GM11168 (cell line): ENCODE measurements at regions not wholly inside any gene's neighbourhood (a gene's known extent, or its start where the extent isn't known, plus 50 kb on each side); places are given as distances from the start of the nearest gene placed in this dataset.

Experiments used
- in situ Hi-C: fragments of 300-500 bp; cut with MboI; formaldehyde crosslinking; loops from one replicate; pipeline ENCODE4 v1.12.0; 2022; ENCODE audit warnings: low sequenced_read_pairs; ENCODE audit not compliant: unreplicated experiment

DNA sequence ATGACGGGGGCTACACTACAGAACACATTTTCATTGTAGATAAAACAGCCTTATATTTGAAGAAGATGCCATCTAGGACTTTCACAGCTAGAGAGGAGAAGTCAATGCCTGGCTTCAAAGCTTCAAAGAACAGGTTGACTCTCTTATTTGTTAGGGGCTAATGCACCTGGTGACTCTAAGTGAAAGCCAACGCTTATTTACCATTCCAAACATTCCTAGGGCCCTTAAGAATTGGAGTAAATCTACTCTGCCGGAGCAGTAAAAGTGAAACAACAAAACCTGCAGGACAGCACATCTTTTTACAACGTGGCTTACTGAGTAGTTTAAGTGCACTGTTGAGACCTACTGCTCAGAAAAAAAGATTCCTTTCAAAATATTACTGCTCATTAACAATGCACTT is 487.2 kb upstream of the SOX5 start:
- in situ Hi-C loops = no loop called here

DNA sequence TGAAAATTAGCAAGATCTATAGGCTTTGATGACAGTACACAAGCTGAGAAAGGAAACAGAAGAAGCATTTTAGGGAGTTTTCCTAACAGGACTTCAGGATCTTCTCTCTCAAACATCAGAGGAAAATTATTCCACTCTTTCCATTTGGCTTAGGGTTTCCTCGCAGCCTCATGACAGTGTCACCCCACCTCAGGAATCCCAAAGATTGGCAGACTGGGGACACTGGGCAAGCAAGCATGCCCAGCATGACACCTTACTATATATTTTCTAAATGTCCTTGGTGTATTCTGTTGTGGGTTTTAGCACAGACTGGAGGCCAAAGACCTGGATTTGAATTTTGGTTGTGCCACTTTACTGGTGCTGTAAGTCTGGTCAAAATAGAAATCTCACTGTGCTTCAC is 482.4 kb upstream of the SOX5 start:
- in situ Hi-C loops = no loop called here

DNA sequence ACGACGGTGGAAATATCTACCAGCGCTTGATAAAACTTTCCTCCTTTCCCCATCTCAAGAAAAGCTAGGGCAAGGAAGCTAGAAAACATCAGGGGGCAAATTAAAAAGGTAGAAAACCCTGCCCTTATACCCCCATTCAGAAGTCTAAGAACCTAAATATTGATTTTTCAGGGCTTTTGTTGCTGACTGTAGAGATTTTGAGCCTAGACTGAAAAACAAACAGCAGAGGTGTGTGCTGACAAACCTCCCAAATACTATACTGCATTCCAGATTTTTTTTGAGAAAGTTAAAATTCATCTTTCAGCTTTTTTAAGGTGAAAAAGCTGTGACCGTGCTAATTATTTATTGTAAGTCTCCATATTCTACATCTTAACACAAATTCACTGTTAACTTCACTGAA is 478.3 kb upstream of the SOX5 start:
- in situ Hi-C loops = no loop called here

DNA sequence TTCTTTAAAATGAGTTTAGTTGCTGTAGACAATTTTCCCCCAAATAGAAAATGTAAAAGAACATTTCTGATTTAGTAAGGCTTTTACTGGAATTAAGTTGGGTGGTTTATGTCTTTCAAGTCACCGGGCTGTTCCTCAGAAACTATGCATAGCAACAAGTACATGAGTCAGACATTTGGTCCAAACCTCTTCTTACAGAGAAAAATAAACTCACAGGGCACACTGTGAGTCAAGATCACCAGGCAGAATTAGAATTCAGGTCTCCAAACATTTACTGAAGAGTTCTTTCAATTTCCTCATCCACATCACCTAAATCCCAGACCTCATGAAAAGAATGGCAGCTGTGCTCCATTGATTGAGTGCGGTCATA is 476.1 kb upstream of the SOX5 start:
- in situ Hi-C loops = no loop called here

DNA sequence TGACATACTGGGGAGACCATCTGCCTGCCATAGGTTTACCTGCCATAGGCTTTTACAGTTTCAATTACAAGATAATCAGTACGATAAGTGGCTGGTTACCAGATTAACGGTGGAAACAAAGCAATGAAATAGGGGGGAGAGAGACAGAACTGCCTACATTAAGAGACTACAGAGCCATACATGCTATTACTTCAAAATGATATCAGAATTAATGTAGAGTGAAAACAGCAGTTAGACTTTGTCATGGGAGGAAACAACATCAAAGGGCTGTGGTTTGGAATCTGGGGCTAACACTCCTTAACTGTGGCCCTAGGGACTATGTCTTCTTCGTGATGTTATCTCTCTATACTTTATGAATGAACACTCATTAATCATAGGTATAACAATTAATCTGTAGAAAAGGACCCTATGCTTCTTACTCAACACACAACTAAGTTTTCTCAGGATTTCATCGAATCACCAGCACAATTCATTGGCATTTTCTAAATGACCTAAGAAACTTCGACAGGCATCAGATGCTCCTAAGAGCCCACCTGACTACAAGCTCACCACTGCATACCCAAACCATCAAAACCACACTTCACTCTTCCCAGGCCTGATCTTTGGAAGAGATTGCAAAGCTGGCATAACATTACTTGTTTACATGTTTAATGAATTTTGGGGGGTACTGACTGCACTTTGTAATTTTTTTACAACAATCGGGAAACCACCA is 475.6 kb upstream of the SOX5 start:
- in situ Hi-C loops = no loop called here

DNA sequence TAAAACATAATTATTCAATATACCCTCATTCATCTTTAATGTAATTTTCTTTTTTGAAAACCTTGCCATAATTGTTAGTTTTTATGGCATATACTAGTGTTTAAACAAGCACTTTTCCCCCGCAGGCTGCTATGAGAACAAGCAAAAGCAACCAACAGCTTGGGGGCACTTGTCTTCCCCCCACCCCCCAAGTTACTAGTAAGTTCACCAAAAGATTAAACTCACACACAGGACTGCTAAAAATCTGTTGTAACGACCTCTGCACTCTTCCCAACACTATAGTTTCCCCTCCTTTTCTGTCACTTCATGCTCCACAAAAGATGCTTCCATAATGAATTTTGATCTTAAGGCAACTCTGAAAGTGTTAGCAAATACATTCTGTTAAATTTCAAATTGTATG is 474.9 kb upstream of the SOX5 start:
- in situ Hi-C loops = no loop called here

DNA sequence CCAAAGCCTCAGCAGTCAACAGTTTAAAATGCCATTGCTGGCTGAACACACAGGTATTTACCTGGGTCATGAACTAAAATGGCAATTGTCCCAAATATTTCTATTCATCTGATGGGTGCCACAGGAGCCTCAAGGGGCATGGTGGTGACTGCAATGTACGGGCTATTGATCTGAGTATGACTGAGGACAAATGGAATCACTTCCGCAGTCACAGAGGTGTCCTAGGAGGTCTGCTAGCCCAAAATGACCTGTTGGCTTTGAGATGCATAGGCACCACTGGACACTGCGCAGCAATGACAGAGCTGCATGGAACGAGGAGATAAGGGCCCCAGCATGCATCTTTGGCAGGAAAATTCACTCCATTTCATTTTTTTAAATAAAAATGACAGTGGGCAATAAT is 474.1 kb upstream of the SOX5 start:
- in situ Hi-C loops = no loop called here

DNA sequence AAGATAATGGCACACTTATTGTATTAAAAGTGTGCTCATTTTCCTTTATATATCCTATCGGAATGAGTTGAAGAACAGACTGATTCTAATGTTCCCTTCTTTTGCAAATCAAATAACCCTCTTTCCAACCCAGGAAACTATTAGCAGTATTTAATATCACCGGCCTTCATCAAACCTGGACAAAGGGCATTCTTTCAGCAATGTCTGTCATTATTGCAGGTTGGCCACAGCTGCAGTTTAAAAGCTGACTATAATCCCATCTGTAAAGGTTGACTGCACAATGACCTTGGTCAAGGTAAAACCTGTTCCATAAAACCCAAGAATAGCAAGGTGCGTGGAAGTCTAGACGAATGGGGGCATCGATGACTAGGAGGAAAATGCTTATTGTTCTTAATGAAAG is 472.3 kb upstream of the SOX5 start:
- in situ Hi-C loops = no loop called here

DNA sequence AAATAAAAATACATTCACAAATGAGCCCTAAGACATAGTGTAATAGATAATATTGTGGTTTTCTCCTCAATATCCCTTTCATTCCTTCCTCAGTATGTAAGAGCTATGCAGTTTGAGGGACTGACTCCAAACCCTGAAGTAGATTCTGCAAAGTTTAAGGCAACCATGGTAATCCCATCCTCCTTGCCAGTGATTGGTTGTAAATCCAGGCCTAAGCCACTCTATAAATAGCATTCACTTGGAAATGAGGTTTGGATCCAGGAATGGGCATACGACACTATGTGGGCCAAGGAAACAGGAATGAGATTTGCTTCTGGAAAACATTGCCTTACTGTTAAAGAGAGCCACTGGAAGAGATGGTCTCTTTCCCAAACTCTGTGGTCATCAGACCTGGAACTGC is 468.7 kb upstream of the SOX5 start:
- in situ Hi-C loops = no loop called here

DNA sequence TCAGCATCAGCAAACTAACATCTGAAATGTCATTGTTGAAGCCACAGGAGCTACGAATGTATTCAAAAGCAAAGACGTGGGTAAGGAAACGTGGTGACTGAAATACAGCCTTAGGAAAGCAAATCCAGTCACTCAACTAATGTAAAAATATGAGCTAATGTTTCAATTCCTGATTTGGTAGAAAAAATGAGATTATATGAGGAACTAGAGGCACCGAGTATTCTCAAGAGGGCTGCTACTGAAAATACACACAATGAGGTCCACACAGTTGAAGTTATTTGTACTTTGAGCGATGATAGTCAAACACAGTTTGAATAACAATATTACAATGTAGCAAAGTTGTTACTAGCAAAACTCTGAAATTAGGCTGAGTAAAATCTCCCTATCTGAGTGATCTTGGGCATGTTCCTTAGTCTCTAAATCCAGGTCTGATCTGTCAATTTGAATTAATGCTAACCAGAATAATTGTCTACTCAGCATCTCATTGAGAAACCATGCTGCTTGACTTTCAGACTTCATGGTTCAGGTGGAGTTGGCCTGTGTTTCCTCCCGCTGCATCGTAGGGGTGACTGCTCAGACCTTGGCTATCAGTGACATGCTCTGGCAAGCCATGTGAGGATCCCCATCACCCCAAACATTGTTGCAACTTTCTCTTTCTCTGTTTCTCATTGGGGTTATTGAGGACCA is 467.1 kb upstream of the SOX5 start:
- in situ Hi-C loops = no loop called here

DNA sequence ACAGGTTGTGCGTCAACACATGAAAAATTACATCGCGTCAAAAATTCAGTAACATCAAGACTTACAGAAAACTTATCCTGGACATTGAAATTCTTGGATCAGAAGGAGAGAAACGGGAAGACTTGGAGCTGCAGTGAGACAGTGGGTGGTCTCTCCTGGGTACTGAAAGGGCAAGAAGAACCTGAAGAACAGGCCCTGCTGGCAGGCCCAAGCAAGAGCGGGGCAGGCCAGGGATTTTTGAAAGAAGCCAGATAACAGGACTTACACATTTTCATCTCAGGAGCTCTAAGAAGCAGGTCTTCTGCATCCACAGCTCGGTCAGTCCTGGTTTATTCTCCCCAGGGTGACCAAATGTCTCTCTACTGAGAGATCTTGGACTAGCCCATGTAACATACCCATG is 466.5 kb upstream of the SOX5 start:
- in situ Hi-C loops = no loop called here

DNA sequence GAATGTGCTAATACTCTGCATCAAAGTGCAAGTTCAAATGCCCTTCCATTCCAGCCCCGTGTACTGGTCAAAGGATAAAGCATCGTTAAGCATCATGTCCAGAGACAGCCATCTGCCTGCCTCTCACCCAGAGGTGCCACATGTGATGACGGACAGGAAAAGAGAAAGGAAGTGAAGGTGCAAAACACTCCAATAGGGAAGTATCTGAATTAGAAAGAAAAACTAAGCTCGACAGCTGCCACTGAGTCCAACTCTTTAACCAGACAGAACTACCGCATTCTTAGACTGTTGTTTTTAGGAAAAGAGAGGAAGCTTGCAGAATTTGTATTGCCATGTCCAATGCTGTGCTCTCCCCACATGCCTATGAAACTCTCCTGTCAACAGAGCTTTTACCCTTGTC is 465.0 kb upstream of the SOX5 start:
- in situ Hi-C loops = no loop called here

DNA sequence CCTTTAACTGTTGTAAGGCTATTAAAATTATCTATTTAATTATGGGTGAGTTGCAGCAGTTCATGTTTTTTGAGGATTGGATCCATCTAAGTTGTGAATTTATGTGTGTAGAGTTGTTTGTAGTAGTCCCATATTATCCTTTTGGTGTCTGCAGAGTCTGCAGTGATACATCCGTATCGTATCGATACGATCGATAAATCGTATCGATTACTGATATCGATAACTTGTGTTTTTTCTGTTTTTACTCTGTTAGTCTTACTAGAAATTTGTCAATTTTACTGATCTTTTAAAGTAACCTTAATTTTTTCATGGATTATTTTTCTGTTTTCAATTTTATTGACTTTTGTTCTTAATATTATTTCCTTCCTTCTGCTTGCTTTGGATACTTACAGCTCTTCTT is 462.5 kb upstream of the SOX5 start:
- in situ Hi-C loops = no loop called here

DNA sequence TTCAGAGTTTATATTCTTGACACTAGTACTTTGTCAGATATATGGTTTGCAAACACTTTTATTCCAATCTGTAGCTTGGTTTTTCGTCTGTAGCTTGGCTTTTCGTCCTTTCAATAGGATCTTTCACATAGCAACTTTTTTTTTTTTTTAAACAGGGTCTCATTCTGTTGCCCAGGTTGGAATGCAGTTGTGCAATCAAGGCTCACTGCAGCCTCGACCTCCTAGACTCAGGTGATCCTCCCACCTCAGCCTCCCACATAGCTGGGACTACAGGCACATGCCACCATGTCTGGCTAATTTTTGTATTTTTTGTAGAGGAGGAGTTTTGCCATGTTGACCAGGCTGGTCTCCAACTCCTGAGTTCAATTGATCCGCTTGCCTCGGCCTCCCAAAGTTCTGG is 460.4 kb upstream of the SOX5 start:
- in situ Hi-C loops = no loop called here

DNA sequence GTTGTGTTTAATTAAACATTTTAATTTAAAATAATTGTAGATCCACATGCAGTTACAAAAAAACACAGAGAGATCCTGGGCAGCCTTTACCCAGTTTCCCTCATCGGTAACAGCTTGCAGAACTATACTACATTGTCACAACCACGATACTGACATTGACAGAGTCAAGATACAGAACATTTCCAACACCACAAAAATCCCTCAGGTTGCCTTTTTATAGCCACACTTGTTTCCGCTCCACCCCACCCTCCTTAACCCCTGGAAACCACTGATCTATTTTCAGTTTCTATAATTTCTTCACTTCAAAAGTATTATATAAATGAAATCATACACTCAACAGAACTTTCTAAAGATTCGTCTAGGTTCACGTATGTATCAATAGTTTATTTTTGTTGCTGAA is 458.8 kb upstream of the SOX5 start:
- in situ Hi-C loops = no loop called here

DNA sequence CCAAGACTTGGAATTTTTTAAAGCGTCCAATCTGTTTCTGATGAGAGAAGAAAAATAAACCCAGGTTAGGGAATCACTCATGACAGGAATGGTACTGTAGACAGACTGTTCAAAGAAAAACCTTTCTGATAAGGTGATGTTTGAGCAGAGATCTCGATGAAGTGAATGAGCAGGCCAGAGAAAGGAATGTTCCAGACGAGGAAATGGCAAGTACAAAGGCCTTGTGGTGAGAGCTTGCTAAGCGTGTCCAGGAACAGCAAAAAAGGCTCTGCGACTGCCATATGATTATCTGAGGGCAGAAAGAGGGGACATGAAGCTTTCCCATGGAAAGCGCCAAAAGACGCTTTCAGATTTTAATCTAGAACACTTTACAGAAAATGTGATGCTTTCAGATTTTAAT is 458.4 kb upstream of the SOX5 start:
- in situ Hi-C loops = no loop called here

DNA sequence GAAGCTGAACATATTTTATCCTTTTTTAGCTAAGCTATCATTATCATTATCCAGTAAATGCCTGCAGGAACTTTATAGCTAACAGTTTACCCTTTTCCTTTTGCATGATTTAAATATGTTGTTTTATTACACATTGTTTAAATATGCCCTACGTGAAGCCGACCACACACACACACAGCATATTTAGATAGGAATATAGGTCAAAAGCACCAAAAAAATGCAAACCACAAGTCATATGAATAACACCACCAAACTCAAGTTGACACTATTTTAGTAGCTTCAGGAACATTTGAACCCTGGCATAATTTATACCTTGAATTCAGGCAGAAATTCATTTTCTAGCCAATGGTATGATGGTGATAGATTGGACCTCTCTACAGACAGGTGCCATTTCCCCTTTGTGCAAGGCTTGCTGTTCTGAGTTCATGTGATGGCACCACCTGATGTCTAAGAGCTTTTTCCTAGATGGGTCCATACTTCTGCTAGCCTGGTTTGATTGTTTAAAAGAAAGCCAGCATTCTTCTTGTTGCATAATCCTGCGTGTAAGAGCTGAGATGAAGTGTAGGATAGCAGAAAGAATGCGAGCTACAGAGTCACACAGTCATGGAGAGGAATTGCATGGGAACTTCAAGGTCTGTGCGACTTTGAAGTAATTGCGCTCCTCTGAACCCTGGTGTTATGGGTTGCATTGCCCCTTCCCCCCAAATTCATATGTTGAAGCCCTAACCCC is 454.8 kb upstream of the SOX5 start:
- in situ Hi-C loops = no loop called here

DNA sequence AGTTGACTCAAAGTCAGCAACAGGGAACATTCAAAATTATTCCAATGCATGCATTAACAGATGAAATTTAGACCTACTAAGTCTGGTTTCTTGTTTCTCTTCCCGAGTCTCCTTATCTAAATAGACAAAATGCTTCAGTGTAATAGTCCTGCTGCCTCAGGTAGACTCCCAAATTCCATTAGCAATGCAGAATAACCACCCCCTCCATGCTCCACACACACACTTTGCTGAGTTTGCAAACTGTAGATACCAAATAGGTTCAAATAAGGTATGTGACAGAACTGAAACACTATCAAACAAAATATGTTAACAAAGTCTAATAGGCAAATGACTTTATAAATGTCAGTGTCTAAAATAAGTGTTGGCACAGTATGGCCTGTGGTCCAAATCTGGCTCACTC is 451.1 kb upstream of the SOX5 start:
- in situ Hi-C loops = no loop called here

DNA sequence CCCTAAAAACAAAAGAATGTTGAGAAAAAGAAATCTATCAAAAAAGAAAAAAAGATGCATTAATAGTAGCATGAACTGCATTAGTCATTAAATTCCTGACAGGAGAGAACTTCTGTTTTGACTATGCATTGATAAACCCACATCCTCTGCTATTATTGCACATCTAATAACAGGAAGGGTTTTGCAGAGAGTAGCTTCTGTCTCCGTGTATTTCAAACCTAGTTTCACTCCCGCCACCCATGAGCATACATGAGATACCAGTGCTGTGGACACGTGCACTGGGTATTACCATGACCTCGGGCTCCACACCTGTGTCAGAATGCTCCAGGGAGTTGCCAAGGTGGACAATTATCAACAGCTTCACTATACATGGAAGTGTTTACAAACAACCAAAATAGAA is 449.1 kb upstream of the SOX5 start:
- in situ Hi-C loops = no loop called here

DNA sequence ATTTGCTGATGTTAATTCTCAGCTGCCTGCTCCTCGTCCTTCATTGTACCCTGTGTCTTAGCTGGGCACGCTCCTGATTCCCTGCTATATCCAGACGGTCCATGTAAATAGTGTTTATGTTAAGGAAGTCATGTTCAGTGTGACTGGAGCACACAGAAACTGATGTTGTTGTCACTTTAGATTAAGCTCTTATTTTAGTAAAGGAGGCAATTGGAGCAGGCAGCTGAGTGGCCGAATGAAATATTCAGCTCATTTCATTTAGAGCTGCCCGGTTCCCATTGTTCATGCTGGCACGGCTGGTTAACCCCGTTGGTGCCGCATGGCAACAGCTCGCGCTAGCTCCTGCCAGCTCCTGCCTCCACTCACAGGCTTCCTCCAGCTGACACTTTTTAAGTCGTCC is 446.8 kb upstream of the SOX5 start:
- in situ Hi-C loops = no loop called here

DNA sequence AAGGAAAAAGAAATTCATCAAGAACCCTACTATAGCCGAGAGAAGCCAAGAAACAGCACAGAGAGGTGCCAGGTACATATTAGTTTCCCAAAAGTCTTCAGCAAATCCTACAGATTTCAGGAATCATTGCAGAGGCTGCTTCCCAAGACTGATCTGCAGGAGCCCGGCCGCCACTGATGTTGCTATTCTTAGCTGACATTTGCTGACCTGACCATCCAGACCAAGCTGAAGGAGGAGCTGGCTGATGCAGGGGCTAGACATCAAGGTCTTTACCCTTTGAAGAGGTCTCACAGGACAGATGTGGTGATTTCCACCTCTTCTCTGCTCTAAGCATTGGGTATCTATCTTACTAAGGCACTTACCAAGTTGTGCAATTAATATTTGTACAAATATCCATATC is 444.8 kb upstream of the SOX5 start:
- in situ Hi-C loops = no loop called here

DNA sequence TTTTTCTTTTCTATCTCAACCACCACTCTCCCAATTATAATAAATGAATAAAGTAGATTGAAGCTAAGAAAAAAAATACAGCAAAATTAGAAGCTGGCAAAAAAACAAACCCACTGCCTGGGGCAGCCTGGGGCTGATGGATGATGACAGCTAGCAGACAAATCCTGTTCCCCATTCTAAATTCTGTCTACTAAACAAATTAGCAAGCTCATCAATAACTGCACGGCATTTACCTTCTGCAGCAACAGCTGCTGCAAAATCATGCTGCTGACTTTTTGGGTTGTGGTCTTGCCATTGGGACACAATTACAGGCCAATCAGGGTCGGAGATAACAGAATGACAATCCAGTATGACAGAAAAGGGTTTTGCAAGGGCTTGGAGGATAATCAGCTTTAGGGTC is 443.6 kb upstream of the SOX5 start:
- in situ Hi-C loops = no loop called here
